ENCODE measurements at regions not wholly inside any gene's neighbourhood (a gene's known extent, or its start where the extent isn't known, plus 50 kb on each side); places are given as distances from the start of the nearest gene placed in this dataset.

- DNase-seq (ENCODE audit: low spot score) = no peak
Observed at GRCh38 chr4:60187428-60187827, 1012.7 kb upstream of the ADGRL3 start.

- no peak for DNase-seq (ENCODE audit: low spot score)
Observed at GRCh38 chr4:60189286-60189685, 1010.8 kb upstream of the ADGRL3 start.

- no peak for DNase-seq (ENCODE audit: low spot score)
Observed at GRCh38 chr4:60194214-60194613, 1005.9 kb upstream of the ADGRL3 start.

- no peak for DNase-seq (ENCODE audit: low spot score)
Observed at GRCh38 chr4:60195256-60195655, 1004.9 kb upstream of the ADGRL3 start.

- DNase-seq (ENCODE audit: low spot score) = peak; percentile 5
Observed at GRCh38 chr4:60201052-60201673, 999.0 kb upstream of the ADGRL3 start.

GRCh38 chr4:60209588-60209987 lies 990.5 kb upstream of the ADGRL3 start:
- DNase-seq (ENCODE audit: low spot score) = no peak

GRCh38 chr4:60215906-60216305 lies 984.2 kb upstream of the ADGRL3 start:
- DNase-seq (ENCODE audit: low spot score) = no peak

- DNase-seq (ENCODE audit: low spot score) = no peak
Observed at GRCh38 chr4:60216752-60217151, 983.4 kb upstream of the ADGRL3 start.

GRCh38 chr4:60221866-60222265 lies 978.3 kb upstream of the ADGRL3 start:
- DNase-seq (ENCODE audit: low spot score) = no peak

- no peak for DNase-seq (ENCODE audit: low spot score)
Observed at GRCh38 chr4:60223208-60223923, 976.8 kb upstream of the ADGRL3 start.

- no peak for DNase-seq (ENCODE audit: low spot score)
Observed at GRCh38 chr4:60241866-60242265, 958.3 kb upstream of the ADGRL3 start.

GRCh38 chr4:60249784-60250183 lies 950.3 kb upstream of the ADGRL3 start:
- DNase-seq (ENCODE audit: low spot score) = no peak

- no peak for DNase-seq (ENCODE audit: low spot score)
Observed at GRCh38 chr4:60250657-60251056, 949.5 kb upstream of the ADGRL3 start.

GRCh38 chr4:60259781-60260180 lies 940.3 kb upstream of the ADGRL3 start:
- DNase-seq (ENCODE audit: low spot score) = no peak

GRCh38 chr4:60266505-60266904 lies 933.6 kb upstream of the ADGRL3 start:
- no peak for DNase-seq (ENCODE audit: low spot score)

- DNase-seq (ENCODE audit: low spot score) = no peak
Observed at GRCh38 chr4:60296386-60296785, 903.7 kb upstream of the ADGRL3 start.

GRCh38 chr4:60313611-60314178 lies 886.4 kb upstream of the ADGRL3 start:
- no peak for DNase-seq (ENCODE audit: low spot score)

- DNase-seq (ENCODE audit: low spot score) = no peak
Observed at GRCh38 chr4:60314416-60314815, 885.7 kb upstream of the ADGRL3 start.

GRCh38 chr4:60315586-60315985 lies 884.5 kb upstream of the ADGRL3 start:
- DNase-seq (ENCODE audit: low spot score) = no peak

GRCh38 chr4:60326735-60327134 lies 873.4 kb upstream of the ADGRL3 start:
- DNase-seq (ENCODE audit: low spot score) = no peak

GRCh38 chr4:60327651-60328050 lies 872.5 kb upstream of the ADGRL3 start:
- DNase-seq (ENCODE audit: low spot score) = no peak

- DNase-seq (ENCODE audit: low spot score) = no peak
Observed at GRCh38 chr4:60344908-60345307, 855.2 kb upstream of the ADGRL3 start.

GRCh38 chr4:60345392-60345791 lies 854.7 kb upstream of the ADGRL3 start:
- DNase-seq (ENCODE audit: low spot score) = no peak

Data from germinal center (tissue), 1 donor.